Lower leg skin (tissue), 4 donors: ENCODE measurements at regions not wholly inside any gene's neighbourhood (a gene's known extent, or its start where the extent isn't known, plus 50 kb on each side); places are given as distances from the start of the nearest gene placed in this dataset.

Experiments used
- DNase-seq, 2 donors: peaks; one replicate each; pipeline ENCODE4 v3.0.0-alpha.2; 2019; ENCODE audit warnings: low spot score in 2 of 2
- H3K4me3 ChIP-seq: fragments of 200-600 bp; sonication (generic); 2 replicates; pipeline ENCODE4 v1.5.1; 2017; ENCODE audit warnings: mild to moderate bottlenecking, low read depth; ENCODE audit not compliant: poor library complexity, severe bottlenecking
- POLR2A ChIP-seq, 2 donors: fragments of 450-650 bp; IDR thresholded peaks; one replicate each; pipeline ENCODE4 v1.6.1; 2016 to 2017; ENCODE audit warnings: antibody characterized with exemption in 2 of 2, mild to moderate bottlenecking in 1 of 2, moderate library complexity in 1 of 2
- WGBS, 2 donors: methylation state at CpG; one replicate each; pipeline ENCODE4 v1.1.5; 2018; 5-methylcytosine and 5-hydroxymethylcytosine counted together
- intact Hi-C: fragments of 100-400 bp; cut with DNase I; formaldehyde crosslinking; loops from one replicate; pipeline ENCODE4 v1.15.0; 2023; ENCODE audit warnings: low total_unique reads
- TF ChIP-seq, protein P1 (sequence below), 3 donors: fragments of 450-650 bp; IDR thresholded peaks; one replicate each; pipeline ENCODE4 v1.5.1; 2016; ENCODE audit warnings: antibody characterized with exemption in 3 of 3, mild to moderate bottlenecking in 3 of 3, moderate library complexity in 2 of 3

DNA sequence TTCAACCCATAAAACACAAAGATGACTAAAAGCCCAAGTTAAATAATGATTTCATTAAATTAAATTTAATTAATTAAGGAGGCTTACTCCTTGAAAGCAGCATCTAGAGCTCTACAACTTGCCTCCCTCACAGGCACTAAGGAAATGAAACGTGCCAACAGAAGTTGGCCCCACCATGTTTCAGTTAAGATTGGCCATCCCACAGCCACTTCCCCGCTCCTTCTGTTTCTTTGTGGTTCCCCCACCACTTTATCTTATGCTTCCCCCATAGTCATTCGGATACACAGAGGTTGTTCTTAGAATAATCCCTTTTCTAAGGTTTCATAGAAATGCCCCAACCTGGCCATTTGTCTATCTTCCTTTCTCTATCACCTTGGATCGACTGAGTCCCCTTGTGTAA lies 101.6 kb upstream of the RIOK3 start:
- H3K4me3 ChIP-seq = no peak overlapping the region
- 88 to 93% methylated on average over 4 of the region's 4 CpGs for WGBS, 2 donors
- DNase-seq = no peak
- TF ChIP-seq, protein P1, sequence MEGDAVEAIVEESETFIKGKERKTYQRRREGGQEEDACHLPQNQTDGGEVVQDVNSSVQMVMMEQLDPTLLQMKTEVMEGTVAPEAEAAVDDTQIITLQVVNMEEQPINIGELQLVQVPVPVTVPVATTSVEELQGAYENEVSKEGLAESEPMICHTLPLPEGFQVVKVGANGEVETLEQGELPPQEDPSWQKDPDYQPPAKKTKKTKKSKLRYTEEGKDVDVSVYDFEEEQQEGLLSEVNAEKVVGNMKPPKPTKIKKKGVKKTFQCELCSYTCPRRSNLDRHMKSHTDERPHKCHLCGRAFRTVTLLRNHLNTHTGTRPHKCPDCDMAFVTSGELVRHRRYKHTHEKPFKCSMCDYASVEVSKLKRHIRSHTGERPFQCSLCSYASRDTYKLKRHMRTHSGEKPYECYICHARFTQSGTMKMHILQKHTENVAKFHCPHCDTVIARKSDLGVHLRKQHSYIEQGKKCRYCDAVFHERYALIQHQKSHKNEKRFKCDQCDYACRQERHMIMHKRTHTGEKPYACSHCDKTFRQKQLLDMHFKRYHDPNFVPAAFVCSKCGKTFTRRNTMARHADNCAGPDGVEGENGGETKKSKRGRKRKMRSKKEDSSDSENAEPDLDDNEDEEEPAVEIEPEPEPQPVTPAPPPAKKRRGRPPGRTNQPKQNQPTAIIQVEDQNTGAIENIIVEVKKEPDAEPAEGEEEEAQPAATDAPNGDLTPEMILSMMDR (IDR thresholded peaks at IDR 0.05) = no peak
- no peak for TF ChIP-seq POLR2A (IDR thresholded peaks at IDR 0.05)
- intact Hi-C loops = no loop called here

DNA sequence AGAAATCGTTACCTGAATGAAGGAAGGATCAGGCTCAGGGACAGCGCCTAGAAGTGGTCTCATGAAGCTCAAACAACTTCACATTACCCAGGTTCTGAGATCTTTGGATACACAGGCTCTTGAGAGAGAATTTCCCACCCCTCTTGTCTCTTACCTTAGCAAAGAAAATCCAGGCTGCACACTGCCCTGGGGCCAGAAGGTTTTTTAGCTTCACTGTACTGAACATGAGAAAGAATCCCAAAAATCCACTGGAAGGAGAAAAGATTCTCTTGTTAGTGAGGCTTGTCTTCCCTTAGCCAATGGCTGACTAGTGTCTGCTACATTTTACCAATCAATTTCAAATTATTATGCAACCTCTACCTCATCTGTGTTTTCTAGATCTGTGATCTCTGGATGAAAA lies 101.0 kb upstream of the RIOK3 start:
- DNase-seq = no peak
- H3K4me3 ChIP-seq = no peak overlapping the region
- WGBS, 2 donors = 93 to 97% methylated on average over 2 of the region's 2 CpGs
- no peak for TF ChIP-seq POLR2A (IDR thresholded peaks at IDR 0.05)
- TF ChIP-seq, protein P1 (IDR thresholded peaks at IDR 0.05) = no peak
- intact Hi-C loops = no loop called here

DNA sequence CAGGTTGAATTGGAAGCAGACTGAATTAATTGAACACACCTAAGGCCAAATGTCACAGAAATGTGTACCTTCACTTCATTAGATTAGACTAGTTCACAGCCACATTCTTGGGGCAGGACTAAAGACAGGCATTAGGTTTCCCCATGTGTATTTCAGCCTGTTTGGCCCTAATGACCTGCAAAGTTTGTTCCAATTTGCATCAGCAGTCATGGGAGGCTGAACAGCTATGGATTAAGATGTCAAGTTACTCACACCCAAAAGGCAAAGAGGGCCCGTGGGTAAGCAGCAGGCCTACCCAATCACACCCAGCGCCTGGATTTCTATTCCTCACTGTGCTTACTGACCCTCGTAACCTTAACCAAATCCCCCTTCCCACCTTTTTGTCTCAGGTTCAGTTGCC lies 99.6 kb upstream of the RIOK3 start:
- TF ChIP-seq, protein P1 (IDR thresholded peaks at IDR 0.05) = no peak
- no peak for TF ChIP-seq POLR2A (IDR thresholded peaks at IDR 0.05)
- H3K4me3 ChIP-seq = no peak overlapping the region
- no peak for DNase-seq
- WGBS, 2 donors = 60 to 61% methylated on average over 3 of the region's 3 CpGs
- intact Hi-C loops = no loop called here

DNA sequence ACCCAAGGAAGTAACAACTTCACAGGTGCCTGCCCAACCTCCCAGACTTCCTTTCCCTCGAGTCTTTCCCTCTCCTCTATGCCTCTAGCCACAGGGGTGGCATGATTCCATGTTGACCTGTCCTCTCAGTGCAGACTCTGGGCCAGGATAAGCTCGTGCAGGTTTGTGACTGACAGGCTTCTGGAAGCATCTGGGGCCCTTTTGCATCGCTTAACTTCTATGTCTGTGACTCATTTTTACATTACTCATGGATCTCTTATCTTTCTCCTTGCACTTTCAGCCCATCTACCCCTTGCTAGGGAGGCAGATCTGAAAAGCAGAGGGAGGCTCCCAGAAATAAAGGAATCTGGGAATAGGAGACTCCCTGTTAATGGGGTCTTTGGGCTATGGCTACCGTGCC lies 98.5 kb upstream of the RIOK3 start:
- no peak overlapping the region for H3K4me3 ChIP-seq
- no peak for DNase-seq
- 68 to 77% methylated on average over 4 of the region's 4 CpGs for WGBS, 2 donors
- TF ChIP-seq, protein P1 (IDR thresholded peaks at IDR 0.05) = no peak
- TF ChIP-seq POLR2A (IDR thresholded peaks at IDR 0.05) = no peak
- intact Hi-C loops = no loop called here

DNA sequence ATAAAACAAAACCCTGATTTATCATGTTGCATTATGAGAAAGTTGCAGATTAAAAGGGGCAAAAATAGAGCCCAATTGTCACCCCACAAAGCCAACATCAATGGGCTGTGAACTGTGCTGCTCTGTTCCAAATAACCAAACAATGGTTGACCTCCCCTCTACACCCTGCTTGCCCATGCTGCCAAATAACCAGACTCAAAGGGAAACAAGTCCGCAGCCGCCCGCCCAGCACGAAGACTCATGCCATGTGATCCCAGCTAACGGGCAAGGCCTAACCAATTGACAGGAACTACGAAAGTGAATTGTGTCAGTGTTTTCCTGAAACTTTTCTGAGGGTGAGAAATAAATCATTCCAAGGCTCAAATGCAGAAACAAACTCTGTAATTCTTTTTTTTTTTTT lies 97.9 kb upstream of the RIOK3 start:
- intact Hi-C loops = no loop called here
- WGBS, 2 donors = 92 to 97% methylated on average over 6 of the region's 6 CpGs
- no peak for DNase-seq
- no peak overlapping the region for H3K4me3 ChIP-seq
- TF ChIP-seq, protein P1 (IDR thresholded peaks at IDR 0.05) = no peak
- TF ChIP-seq POLR2A (IDR thresholded peaks at IDR 0.05) = no peak

DNA sequence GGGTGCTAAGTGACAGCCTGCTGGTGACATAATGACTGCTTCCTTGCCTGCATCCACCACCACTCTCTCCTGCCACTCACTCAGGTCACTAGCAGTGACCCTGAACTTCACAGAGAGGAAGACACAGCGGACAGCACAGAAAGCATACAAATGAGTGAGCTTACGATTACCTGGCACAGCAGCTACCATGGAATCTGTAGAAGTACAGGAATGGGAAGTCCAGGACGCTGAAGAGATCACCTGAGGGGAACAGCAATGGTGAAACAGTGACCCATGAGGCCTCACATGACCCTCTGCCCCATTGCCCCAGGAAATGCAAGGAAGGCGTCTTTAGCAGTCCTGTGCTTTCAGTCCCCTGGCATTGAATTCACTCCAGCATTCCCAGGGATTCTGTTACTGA lies 96.7 kb upstream of the RIOK3 start:
- WGBS, 2 donors = 80 to 81% methylated on average over 4 of the region's 4 CpGs
- intact Hi-C loops = no loop called here
- DNase-seq = no peak
- H3K4me3 ChIP-seq = no peak overlapping the region
- TF ChIP-seq, protein P1 (IDR thresholded peaks at IDR 0.05) = no peak
- TF ChIP-seq POLR2A (IDR thresholded peaks at IDR 0.05) = no peak
